ENCODE measurements at regions not wholly inside any gene's neighbourhood (a gene's known extent, or its start where the extent isn't known, plus 50 kb on each side); places are given as distances from the start of the nearest gene placed in this dataset.

- Histone ChIP-seq H3K4me2 (no peak overlapping the region), H3K9me2 (ENCODE audit: insufficient read depth) (no peaks in the 10 kb centered on the region), H3K9me3 (ENCODE audit: insufficient read depth, low read depth) (no peaks in the 10 kb centered on the region), H3F3A (ENCODE audit: insufficient read depth, low read depth) (no peaks in the 10 kb centered on the region), H3K36me3 (ENCODE audit: low read depth) (no peaks in the 10 kb centered on the region), H2AFZ (no peak overlapping the region), H3K4me1 (replicated peaks; ENCODE audit: insufficient read depth) (no peaks in the 10 kb centered on the region), H3K79me2 (ENCODE audit: low read depth) (no peaks in the 10 kb centered on the region), H3K27me3 (ENCODE audit: insufficient read depth, low read depth) (no peaks in the 10 kb centered on the region), H4K20me1 (ENCODE audit: insufficient read depth) (no peaks in the 10 kb centered on the region), H3K27ac (no peak overlapping the region), H3K4me3 (no peak overlapping the region)
- TF ChIP-seq EZH2 (IDR thresholded peaks at IDR 0.05; ENCODE audit: low read depth) (no peak), CTCF (conservative IDR thresholded peaks at IDR 0.05) (no peak)
- ChIA-PET CTCF (no interaction called here), POLR2A (ENCODE audit: unreplicated experiment) (no interaction called here)
- no TSS peak for BruUV-seq (replicated peaks)
- intact Hi-C loops (cut with micrococcal nuclease; ENCODE audit: unreplicated experiment), result no loop called here
- DNase-seq, result no peak
Observed at GRCh38 chr5:118029807-118030206, 958.5 kb downstream of the DTWD2 start.

- no TSS peak for BruUV-seq (replicated peaks)
- CTCF ChIA-PET, result no interaction called here
- H3K36me3 ChIP-seq (ENCODE audit: low read depth), result no peaks in the 10 kb centered on the region
Observed at GRCh38 chr5:118022062-118022461, 966.3 kb downstream of the DTWD2 start.

GRCh38 chr5:118017536-118017935, 970.8 kb downstream of the DTWD2 start:
- no peaks in the 10 kb centered on the region for H3K9me2 ChIP-seq (ENCODE audit: insufficient read depth)
- TF ChIP-seq CTCF (conservative IDR thresholded peaks at IDR 0.05) (no peak), EZH2 (IDR thresholded peaks at IDR 0.05; ENCODE audit: low read depth) (no peak)
- no peak overlapping the region for H3K27ac ChIP-seq
- H3K4me3 ChIP-seq, result no peak overlapping the region
- H4K20me1 ChIP-seq (ENCODE audit: insufficient read depth), result no peaks in the 10 kb centered on the region
- no peaks in the 10 kb centered on the region for H3K27me3 ChIP-seq (ENCODE audit: insufficient read depth, low read depth)
- no peaks in the 10 kb centered on the region for H3K79me2 ChIP-seq (ENCODE audit: low read depth)
- H3K36me3 ChIP-seq (ENCODE audit: low read depth), result no peaks in the 10 kb centered on the region
- BruUV-seq (replicated peaks), result no TSS peak
- DNase-seq, result no peak
- H2AFZ ChIP-seq, result no peak overlapping the region
- H3K9me3 ChIP-seq (ENCODE audit: insufficient read depth, low read depth), result no peaks in the 10 kb centered on the region
- H3K4me2 ChIP-seq, result no peak overlapping the region
- H3F3A ChIP-seq (ENCODE audit: insufficient read depth, low read depth), result no peaks in the 10 kb centered on the region
- POLR2A ChIA-PET (ENCODE audit: unreplicated experiment), result no interaction called here
- intact Hi-C loops (cut with micrococcal nuclease; ENCODE audit: unreplicated experiment), result no loop called here
- CTCF ChIA-PET, result no interaction called here
- no peaks in the 10 kb centered on the region for H3K4me1 ChIP-seq (replicated peaks; ENCODE audit: insufficient read depth)

More at GRCh38 chr5:118022062-118022461, 966.3 kb downstream of the DTWD2 start:
- H4K20me1 ChIP-seq (ENCODE audit: insufficient read depth), result no peaks in the 10 kb centered on the region
- TF ChIP-seq CTCF (conservative IDR thresholded peaks at IDR 0.05), result no peak
- no peak for TF ChIP-seq EZH2 (IDR thresholded peaks at IDR 0.05; ENCODE audit: low read depth)
- POLR2A ChIA-PET (ENCODE audit: unreplicated experiment), result no interaction called here
- no peak overlapping the region for H2AFZ ChIP-seq
- no peak overlapping the region for H3K4me2 ChIP-seq
- no peaks in the 10 kb centered on the region for H3K79me2 ChIP-seq (ENCODE audit: low read depth)
- intact Hi-C loops (cut with micrococcal nuclease; ENCODE audit: unreplicated experiment), result no loop called here
- no peaks in the 10 kb centered on the region for H3K9me3 ChIP-seq (ENCODE audit: insufficient read depth, low read depth)
- H3K27ac ChIP-seq, result no peak overlapping the region
- no peaks in the 10 kb centered on the region for H3K9me2 ChIP-seq (ENCODE audit: insufficient read depth)
- H3K4me1 ChIP-seq (replicated peaks; ENCODE audit: insufficient read depth), result no peaks in the 10 kb centered on the region
- H3F3A ChIP-seq (ENCODE audit: insufficient read depth, low read depth), result no peaks in the 10 kb centered on the region
- H3K4me3 ChIP-seq, result no peak overlapping the region
- DNase-seq, result no peak
- H3K27me3 ChIP-seq (ENCODE audit: insufficient read depth, low read depth), result no peaks in the 10 kb centered on the region
